Progenitor cell of endocrine pancreas (in vitro differentiated cells): ENCODE measurements at regions not wholly inside any gene's neighbourhood (a gene's known extent, or its start where the extent isn't known, plus 50 kb on each side); places are given as distances from the start of the nearest gene placed in this dataset.

Source experiments
- DNase-seq: peaks from one replicate; pipeline ENCODE4 v3.0.0; 2021; ENCODE audit warnings: low spot score; ENCODE audit not compliant: unreplicated experiment
- H3K27ac Mint-ChIP-seq: 2 replicates; pipeline ENCODE4 v1.8.0; 2021; ENCODE audit warnings: mild to moderate bottlenecking, moderate library complexity, mixed read lengths
- H3K27me3 Mint-ChIP-seq: 2 replicates; pipeline ENCODE4 v1.8.0; 2021; ENCODE audit warnings: mixed read lengths
- H3K36me3 Mint-ChIP-seq: 2 replicates; pipeline ENCODE4 v1.8.0; 2022; ENCODE audit warnings: mixed read lengths; ENCODE audit not compliant: insufficient read depth
- H3K4me1 Mint-ChIP-seq: 2 replicates; pipeline ENCODE4 v1.8.0; 2021; ENCODE audit warnings: low read depth, mixed read lengths
- H3K4me3 Mint-ChIP-seq: 2 replicates; pipeline ENCODE4 v1.8.0; 2021; ENCODE audit warnings: low read depth, mild to moderate bottlenecking, moderate library complexity, mixed read lengths
- H3K9me3 Mint-ChIP-seq: 2 replicates; pipeline ENCODE4 v1.8.0; 2021; ENCODE audit warnings: low read depth, mixed read lengths
- TF ChIP-seq, protein P1 (sequence below): fragments of 200-600 bp; sonication (generic); IDR thresholded peaks from one replicate; pipeline ENCODE4 v1.5.0; 2021; ENCODE audit warnings: antibody characterized with exemption, mild to moderate bottlenecking; ENCODE audit not compliant: unreplicated experiment

DNA sequence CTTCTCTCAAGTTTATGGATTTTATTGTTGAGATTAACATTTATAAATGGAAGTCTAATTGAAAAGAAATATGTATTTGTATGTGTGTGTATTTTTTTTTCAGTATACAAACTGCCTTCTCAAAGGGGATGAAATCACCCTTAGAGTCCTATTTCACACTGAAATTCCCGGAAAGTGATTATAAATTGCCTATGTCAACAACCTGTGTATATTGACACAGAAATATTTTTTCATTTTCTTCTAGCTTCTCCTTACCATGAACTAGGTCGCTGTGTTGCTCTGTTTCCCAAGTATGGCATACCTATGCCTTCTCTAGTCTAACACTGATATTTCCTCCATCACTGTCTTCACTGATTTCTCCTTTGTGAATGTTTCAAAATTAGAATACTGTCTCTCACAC, 444.0 kb upstream of the AZI2 start:
- Mint-ChIP-seq H3K36me3 (no peaks in the 10 kb centered on the region), H3K27me3 (peaks cover 2% of the 10 kb centered on the region), H3K4me1 (no peaks in the 10 kb centered on the region), H3K4me3 (no peak overlapping the region), H3K9me3 (no peaks in the 10 kb centered on the region), H3K27ac (no peak overlapping the region)
- TF ChIP-seq, protein P1, sequence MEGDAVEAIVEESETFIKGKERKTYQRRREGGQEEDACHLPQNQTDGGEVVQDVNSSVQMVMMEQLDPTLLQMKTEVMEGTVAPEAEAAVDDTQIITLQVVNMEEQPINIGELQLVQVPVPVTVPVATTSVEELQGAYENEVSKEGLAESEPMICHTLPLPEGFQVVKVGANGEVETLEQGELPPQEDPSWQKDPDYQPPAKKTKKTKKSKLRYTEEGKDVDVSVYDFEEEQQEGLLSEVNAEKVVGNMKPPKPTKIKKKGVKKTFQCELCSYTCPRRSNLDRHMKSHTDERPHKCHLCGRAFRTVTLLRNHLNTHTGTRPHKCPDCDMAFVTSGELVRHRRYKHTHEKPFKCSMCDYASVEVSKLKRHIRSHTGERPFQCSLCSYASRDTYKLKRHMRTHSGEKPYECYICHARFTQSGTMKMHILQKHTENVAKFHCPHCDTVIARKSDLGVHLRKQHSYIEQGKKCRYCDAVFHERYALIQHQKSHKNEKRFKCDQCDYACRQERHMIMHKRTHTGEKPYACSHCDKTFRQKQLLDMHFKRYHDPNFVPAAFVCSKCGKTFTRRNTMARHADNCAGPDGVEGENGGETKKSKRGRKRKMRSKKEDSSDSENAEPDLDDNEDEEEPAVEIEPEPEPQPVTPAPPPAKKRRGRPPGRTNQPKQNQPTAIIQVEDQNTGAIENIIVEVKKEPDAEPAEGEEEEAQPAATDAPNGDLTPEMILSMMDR, result no peak
- no peak for DNase-seq

DNA sequence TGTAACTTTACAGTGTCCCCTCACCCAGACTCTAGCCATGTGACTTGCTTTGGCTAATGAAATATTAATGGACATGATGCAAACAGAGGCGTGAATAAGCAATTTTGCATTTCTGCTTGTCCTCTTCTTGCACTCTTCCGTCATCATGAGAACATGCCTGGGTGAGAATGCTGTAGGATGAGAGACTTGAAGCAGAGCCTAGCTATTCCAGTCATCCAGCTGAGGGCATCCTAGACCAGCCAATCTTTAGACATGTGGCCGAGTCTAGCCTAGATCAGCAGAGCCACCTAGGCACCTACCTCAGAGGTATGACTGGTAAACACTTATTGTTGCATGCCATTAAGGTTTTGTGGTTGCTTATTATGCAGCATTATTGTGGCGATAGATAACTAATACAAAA, 450.5 kb upstream of the AZI2 start:
- Mint-ChIP-seq H3K27me3 (no peaks in the 10 kb centered on the region), H3K36me3 (no peaks in the 10 kb centered on the region), H3K9me3 (no peaks in the 10 kb centered on the region), H3K4me1 (no peaks in the 10 kb centered on the region), H3K4me3 (no peak overlapping the region), H3K27ac (no peak overlapping the region)
- TF ChIP-seq, protein P1, result no peak
- DNase-seq, result no peak

DNA sequence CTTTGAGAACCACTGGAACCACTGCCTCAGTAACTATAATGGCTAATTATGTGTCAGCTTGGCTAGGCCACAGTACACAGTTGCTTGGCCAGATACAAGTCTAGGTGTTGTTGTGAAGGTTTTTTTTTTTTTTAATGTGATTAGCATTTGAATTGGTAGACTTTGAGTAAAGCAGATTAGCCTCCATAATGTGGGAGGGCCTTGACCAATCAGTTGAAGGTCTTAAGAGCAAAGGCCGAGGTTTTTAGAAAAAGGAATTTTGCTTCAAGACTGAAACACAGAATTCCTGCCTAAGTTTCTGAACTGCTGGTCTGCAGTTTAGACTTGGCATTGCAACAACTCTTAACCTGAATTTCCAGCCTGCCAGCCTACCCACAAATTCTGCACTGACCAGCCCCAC, 451.6 kb upstream of the AZI2 start:
- TF ChIP-seq, protein P1, result no peak
- no peak overlapping the region for H3K4me3 Mint-ChIP-seq
- no peaks in the 10 kb centered on the region for H3K9me3 Mint-ChIP-seq
- H3K4me1 Mint-ChIP-seq, result no peaks in the 10 kb centered on the region
- no peaks in the 10 kb centered on the region for H3K27me3 Mint-ChIP-seq
- no peaks in the 10 kb centered on the region for H3K36me3 Mint-ChIP-seq
- H3K27ac Mint-ChIP-seq, result no peak overlapping the region
- no peak for DNase-seq

DNA sequence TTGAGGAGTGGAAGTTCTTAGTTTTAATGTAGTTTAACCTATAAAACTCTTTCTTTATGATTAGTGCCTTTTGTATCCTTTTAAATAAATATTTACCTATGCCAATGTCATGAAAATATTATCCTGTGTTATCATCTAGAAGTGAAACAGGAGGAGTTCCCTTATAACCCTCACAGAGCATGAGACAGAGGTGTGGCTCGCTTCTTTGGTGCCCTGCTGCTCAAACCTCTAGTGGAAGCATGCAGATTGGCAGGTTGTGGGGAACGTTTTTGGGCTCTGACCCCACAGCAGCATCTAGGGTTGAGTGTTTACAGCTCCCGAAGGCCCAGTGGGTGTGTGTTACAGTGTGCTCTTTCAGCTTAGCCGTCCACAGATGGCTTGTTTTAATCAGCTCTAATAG, 459.4 kb upstream of the AZI2 start:
- no peak overlapping the region for H3K27ac Mint-ChIP-seq
- DNase-seq, result no peak
- no peaks in the 10 kb centered on the region for H3K9me3 Mint-ChIP-seq
- H3K4me1 Mint-ChIP-seq, result no peaks in the 10 kb centered on the region
- no peaks in the 10 kb centered on the region for H3K36me3 Mint-ChIP-seq
- no peaks in the 10 kb centered on the region for H3K27me3 Mint-ChIP-seq
- H3K4me3 Mint-ChIP-seq, result no peak overlapping the region
- TF ChIP-seq, protein P1, result no peak

DNA sequence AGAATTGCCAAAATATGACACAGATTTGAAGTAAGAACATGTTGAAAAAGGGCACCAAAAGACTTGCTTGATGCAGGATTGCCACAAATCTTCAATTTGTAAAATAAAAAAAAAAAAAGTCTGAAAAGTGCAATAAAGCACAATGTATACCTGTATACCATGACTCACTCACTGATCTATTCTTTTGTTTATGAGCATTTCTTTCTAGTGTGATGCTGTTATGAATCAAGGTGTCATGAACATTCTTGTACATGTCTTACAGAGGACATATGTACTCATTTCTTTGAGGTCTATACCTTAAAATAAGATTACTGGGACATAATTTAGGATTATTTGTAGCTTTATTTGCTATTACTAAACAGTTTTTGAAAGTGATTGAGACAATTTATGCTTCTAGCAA, 464.9 kb upstream of the RBMS3 start:
- DNase-seq, result no peak

More for the DNA sequence above, 464.9 kb upstream of the RBMS3 start:
- Mint-ChIP-seq H3K27me3 (no peaks in the 10 kb centered on the region), H3K4me3 (no peak overlapping the region), H3K36me3 (no peaks in the 10 kb centered on the region), H3K4me1 (no peaks in the 10 kb centered on the region), H3K27ac (no peak overlapping the region), H3K9me3 (peaks cover 3% of the 10 kb centered on the region)
- TF ChIP-seq, protein P1, result no peak
